HepG2 (cell line): ENCODE measurements at regions not wholly inside any gene's neighbourhood (a gene's known extent, or its start where the extent isn't known, plus 50 kb on each side); places are given as distances from the start of the nearest gene placed in this dataset.

Experiments used
- ATAC-seq: fragments of 200-7000 bp; cut with Tn5 transposase; 3 replicates; pipeline ENCODE4 v1.9.1; 2020; ENCODE audit warnings: mild to moderate bottlenecking, moderate library complexity
- BruUV-seq: library from RNA; stranded (reverse); fragments of 400-500 nt; replicated peaks from 2 replicates; lab custom pipeline; 2021; lab: Mats Ljungman, UMichigan
- CTCF ChIA-PET: fragments of 300-600 bp; formaldehyde crosslinking; extraction: SDS; loops from one replicate; lab custom pipeline; 2021; ENCODE audit warnings: low total read pairs, inconsistent platforms, low intra/inter-chr PET ratio; lab: Yijun Ruan, JAX
- POLR2A ChIA-PET: fragments of 350-600 bp; sonication (Branson Sonifier 250); formaldehyde crosslinking; loops from one replicate; lab custom pipeline; 2020; ENCODE audit warnings: antibody characterized with exemption, inconsistent platforms; lab: Yijun Ruan, JAX
- DNase-seq: peaks from one replicate; pipeline ENCODE4 v3.0.0-alpha.2; 2015; ENCODE audit warnings: low spot score
- FAIRE-seq: peaks from 3 replicates; lab custom pipeline; 2011; peaks lifted over from hg19 to GRCh38; lab: Jason Lieb, UNC
- H2AFZ ChIP-seq: one replicate; pipeline ENCODE4 v1.6.1; 2011; ENCODE audit warnings: low read length, inconsistent platforms
- H3K27ac ChIP-seq: fragments of 300-600 bp; 3 replicates; pipeline ENCODE4 v1.8.0; 2011; ENCODE audit warnings: mixed run types, mild to moderate bottlenecking, mixed read lengths, low read length, inconsistent platforms; ENCODE audit not compliant: insufficient read depth; ENCODE audit errors: extremely low read length
- H3K27me3 ChIP-seq, 2 experiments: fragments of 200-600 bp in 1 of 2; 2 replicates in 1 of 2; 3 replicates in 1 of 2; pipeline versions ENCODE4 v1.6.0 to v1.8.0; 2011; ENCODE audit warnings: low read length in 2 of 2, mild to moderate bottlenecking in 2 of 2, moderate library complexity in 2 of 2, inconsistent platforms in 1 of 2; ENCODE audit not compliant: insufficient read depth in 2 of 2, control insufficient read depth in 1 of 2
- H3K36me3 ChIP-seq, 2 experiments: fragments of 200-600 bp in 1 of 2; replicated peaks in 1 of 2; 2 replicates in 1 of 2; 3 replicates in 1 of 2; pipeline versions ENCODE4 v1.5.1 to v1.8.0; 2011; ENCODE audit warnings: low read length in 2 of 2, inconsistent platforms in 1 of 2; ENCODE audit not compliant: insufficient read depth in 2 of 2, control insufficient read depth in 1 of 2
- H3K4me1 ChIP-seq: 2 replicates; pipeline ENCODE4 v1.5.1; 2012; ENCODE audit warnings: low read length, inconsistent platforms; ENCODE audit not compliant: insufficient read depth
- H3K4me2 ChIP-seq: 2 replicates; pipeline ENCODE4 v1.6.0; 2011; ENCODE audit warnings: low read depth, low read length, inconsistent platforms
- H3K4me3 ChIP-seq, 3 experiments: fragments of 200-600 bp in 1 of 3; sonication (generic), shearing (Covaris generic) in 1 of 3; replicated peaks in 1 of 3; 2 replicates each; pipeline ENCODE4 v1.5.1; 2011 to 2016; ENCODE audit warnings: low read length in 3 of 3, inconsistent platforms in 2 of 3, low read depth in 2 of 3, mild to moderate bottlenecking in 2 of 3, control low read depth in 1 of 3, mixed read lengths in 1 of 3; ENCODE audit not compliant: insufficient read depth in 1 of 3
- H3K79me2 ChIP-seq: one replicate; pipeline ENCODE4 v1.6.1; 2011; ENCODE audit warnings: low read length, inconsistent platforms; ENCODE audit not compliant: insufficient read depth
- H3K9ac ChIP-seq: 2 replicates; pipeline ENCODE4 v1.6.0; 2011; ENCODE audit warnings: mild to moderate bottlenecking, low read depth, low read length, inconsistent platforms; ENCODE audit not compliant: insufficient read depth
- H3K9me3 ChIP-seq: 2 replicates; pipeline ENCODE4 v1.5.1; 2012; ENCODE audit warnings: mild to moderate bottlenecking, low read length
- H4K20me1 ChIP-seq: 2 replicates; pipeline ENCODE4 v1.6.0; 2011; ENCODE audit warnings: inconsistent platforms, mild to moderate bottlenecking, low read length, moderate library complexity; ENCODE audit not compliant: insufficient read depth
- NR2C2 ChIP-seq: sonication (generic); formaldehyde crosslinking; IDR thresholded peaks from 2 replicates; pipeline ENCODE4 v1.4.0; 2020; ENCODE audit warnings: missing genetic modification reagents, mild to moderate bottlenecking, moderate library complexity, borderline replicate concordance
- NR3C1 ChIP-seq: sonication (generic); formaldehyde crosslinking; IDR thresholded peaks from 2 replicates; pipeline ENCODE4 v1.4.0; 2020; ENCODE audit warnings: missing genetic modification reagents
- SATB2 ChIP-seq: sonication (generic); formaldehyde crosslinking; IDR thresholded peaks from 2 replicates; pipeline ENCODE4 v1.5.0; 2020; ENCODE audit warnings: missing genetic modification reagents
- STAG1 ChIP-seq: sonication (generic); formaldehyde crosslinking; IDR thresholded peaks from 2 replicates; pipeline ENCODE4 v1.4.0; 2020; ENCODE audit warnings: missing genetic modification reagents
- STAT5B ChIP-seq: sonication (generic); formaldehyde crosslinking; IDR thresholded peaks from 2 replicates; pipeline ENCODE4 v1.4.0; 2020; ENCODE audit warnings: missing genetic modification reagents
- XRCC5 ChIP-seq: fragments of 200-400 bp; formaldehyde crosslinking; optimal IDR thresholded peaks from 2 replicates; pipeline ENCODE3; 2017; ENCODE audit warnings: mild to moderate bottlenecking, low read length
- ZBTB20 ChIP-seq: sonication (generic); formaldehyde crosslinking; IDR thresholded peaks from 2 replicates; pipeline ENCODE4 v1.8.1; 2023; ENCODE audit warnings: missing genetic modification reagents, low read depth, mild to moderate bottlenecking, borderline replicate concordance
- ZFP1 ChIP-seq: IDR thresholded peaks from 2 replicates; pipeline ENCODE4 v1.6.1; 2016
- ZNF329 ChIP-seq: sonication (generic); formaldehyde crosslinking; IDR thresholded peaks from 2 replicates; pipeline ENCODE4 v1.9.0; 2021; ENCODE audit warnings: low read depth, mild to moderate bottlenecking, missing genetic modification reagents
- ZNF616 ChIP-seq: sonication (generic); formaldehyde crosslinking; IDR thresholded peaks from 2 replicates; pipeline ENCODE4 v1.5.0; 2020; ENCODE audit warnings: low read depth, mild to moderate bottlenecking, missing genetic modification reagents
- ZNF839 ChIP-seq: sonication (generic); formaldehyde crosslinking; IDR thresholded peaks from 2 replicates; pipeline ENCODE4 v1.4.0; 2020; ENCODE audit warnings: missing genetic modification reagents, mild to moderate bottlenecking, borderline replicate concordance
- WGBS: methylation state at CpG from one replicate; pipeline ENCODE4 v1.1.6; 2017; ENCODE audit warnings: low lambda C conversion rate; 5-methylcytosine and 5-hydroxymethylcytosine counted together
- in situ Hi-C: cut with HindIII; loops from 2 replicates; pipeline ENCODE4 v1.10.0; 2017; ENCODE audit warnings: low pct_unique_long_range_greater_than_20kb; ENCODE audit not compliant: extremely low pct_ligation_motif_present
- intact Hi-C: fragments of 100-400 bp; cut with micrococcal nuclease; formaldehyde crosslinking; loops from one replicate; pipeline ENCODE4 v1.10.0; 2022; ENCODE audit not compliant: unreplicated experiment
- TF ChIP-seq, protein P1 (sequence below): fragments of 450-650 bp; IDR thresholded peaks from 2 replicates; pipeline ENCODE4 v1.6.1; 2016
- TF ChIP-seq, protein P2 (sequence below), 2 experiments: IDR thresholded peaks; 2 replicates each; pipeline ENCODE4 v1.6.1; 2011 to 2012; ENCODE audit warnings: low read length in 2 of 2, borderline replicate concordance in 1 of 2, low read depth in 1 of 2, mild to moderate bottlenecking in 1 of 2, moderate library complexity in 1 of 2

- POLR2A ChIA-PET, result no interaction called here
- Histone ChIP-seq H2AFZ (no peak overlapping the region), H3K36me3 (no peaks in the 10 kb centered on the region), H3K27me3 (no peaks in the 10 kb centered on the region), H3K9me3 (no peaks in the 10 kb centered on the region), H3K9ac (no peak overlapping the region), H3K4me1 (peaks cover 14% of the 10 kb centered on the region; the same call in 1 of the 2 replicates), H3K4me2 (no peak overlapping the region), H3K4me3 (no peak overlapping the region), H4K20me1 (no peaks in the 10 kb centered on the region), H3K79me2 (no peaks in the 10 kb centered on the region), H3K27ac (no peak overlapping the region)
- TF ChIP-seq NR2C2 (CRISPR knock-in tag), result no peak
- TF ChIP-seq, protein P1, sequence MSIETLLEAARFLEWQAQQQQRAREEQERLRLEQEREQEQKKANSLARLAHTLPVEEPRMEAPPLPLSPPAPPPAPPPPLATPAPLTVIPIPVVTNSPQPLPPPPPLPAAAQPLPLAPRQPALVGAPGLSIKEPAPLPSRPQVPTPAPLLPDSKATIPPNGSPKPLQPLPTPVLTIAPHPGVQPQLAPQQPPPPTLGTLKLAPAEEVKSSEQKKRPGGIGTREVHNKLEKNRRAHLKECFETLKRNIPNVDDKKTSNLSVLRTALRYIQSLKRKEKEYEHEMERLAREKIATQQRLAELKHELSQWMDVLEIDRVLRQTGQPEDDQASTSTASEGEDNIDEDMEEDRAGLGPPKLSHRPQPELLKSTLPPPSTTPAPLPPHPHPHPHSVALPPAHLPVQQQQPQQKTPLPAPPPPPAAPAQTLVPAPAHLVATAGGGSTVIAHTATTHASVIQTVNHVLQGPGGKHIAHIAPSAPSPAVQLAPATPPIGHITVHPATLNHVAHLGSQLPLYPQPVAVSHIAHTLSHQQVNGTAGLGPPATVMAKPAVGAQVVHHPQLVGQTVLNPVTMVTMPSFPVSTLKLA, result peak; percentile 57; the same call in 1 of the 2 replicates
- 83% methylated on average over 3 of the region's 3 CpGs for WGBS
- intact Hi-C loops (no loop called here), in situ Hi-C loops (no loop called here)
- ATAC-seq (no peak), DNase-seq (no peak), FAIRE-seq (no peak)
- no TSS peak for BruUV-seq
- CTCF ChIA-PET, result no interaction called here
These were observed 53.4 kb upstream of the PRKACB start for GRCh38 chr1:84090447-84091245.

- POLR2A ChIA-PET, result no interaction called here
- H3K4me2 ChIP-seq, result no peak overlapping the region
- BruUV-seq, result no TSS peak
- TF ChIP-seq ZBTB20 (CRISPR knock-in tag), result no peak
- no peak for TF ChIP-seq XRCC5
- TF ChIP-seq STAT5B (CRISPR knock-in tag), result no peak
- TF ChIP-seq, protein P2, sequence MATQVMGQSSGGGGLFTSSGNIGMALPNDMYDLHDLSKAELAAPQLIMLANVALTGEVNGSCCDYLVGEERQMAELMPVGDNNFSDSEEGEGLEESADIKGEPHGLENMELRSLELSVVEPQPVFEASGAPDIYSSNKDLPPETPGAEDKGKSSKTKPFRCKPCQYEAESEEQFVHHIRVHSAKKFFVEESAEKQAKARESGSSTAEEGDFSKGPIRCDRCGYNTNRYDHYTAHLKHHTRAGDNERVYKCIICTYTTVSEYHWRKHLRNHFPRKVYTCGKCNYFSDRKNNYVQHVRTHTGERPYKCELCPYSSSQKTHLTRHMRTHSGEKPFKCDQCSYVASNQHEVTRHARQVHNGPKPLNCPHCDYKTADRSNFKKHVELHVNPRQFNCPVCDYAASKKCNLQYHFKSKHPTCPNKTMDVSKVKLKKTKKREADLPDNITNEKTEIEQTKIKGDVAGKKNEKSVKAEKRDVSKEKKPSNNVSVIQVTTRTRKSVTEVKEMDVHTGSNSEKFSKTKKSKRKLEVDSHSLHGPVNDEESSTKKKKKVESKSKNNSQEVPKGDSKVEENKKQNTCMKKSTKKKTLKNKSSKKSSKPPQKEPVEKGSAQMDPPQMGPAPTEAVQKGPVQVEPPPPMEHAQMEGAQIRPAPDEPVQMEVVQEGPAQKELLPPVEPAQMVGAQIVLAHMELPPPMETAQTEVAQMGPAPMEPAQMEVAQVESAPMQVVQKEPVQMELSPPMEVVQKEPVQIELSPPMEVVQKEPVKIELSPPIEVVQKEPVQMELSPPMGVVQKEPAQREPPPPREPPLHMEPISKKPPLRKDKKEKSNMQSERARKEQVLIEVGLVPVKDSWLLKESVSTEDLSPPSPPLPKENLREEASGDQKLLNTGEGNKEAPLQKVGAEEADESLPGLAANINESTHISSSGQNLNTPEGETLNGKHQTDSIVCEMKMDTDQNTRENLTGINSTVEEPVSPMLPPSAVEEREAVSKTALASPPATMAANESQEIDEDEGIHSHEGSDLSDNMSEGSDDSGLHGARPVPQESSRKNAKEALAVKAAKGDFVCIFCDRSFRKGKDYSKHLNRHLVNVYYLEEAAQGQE (IDR thresholded peaks at IDR 0.05; ENCODE audit: borderline replicate concordance in 1 of 2, low read depth in 1 of 2, low read length in 2 of 2), result no peak
- no peak for TF ChIP-seq ZNF839 (CRISPR knock-in tag)
- no peak for TF ChIP-seq STAG1
- no peak for TF ChIP-seq NR3C1 (CRISPR knock-in tag)
- no peak for TF ChIP-seq ZNF616 (CRISPR knock-in tag)
- TF ChIP-seq ZNF329 (CRISPR knock-in tag), result no peak
- TF ChIP-seq ZFP1 (CRISPR knock-in tag), result no peak
- no peak for TF ChIP-seq SATB2 (CRISPR knock-in tag)
These were observed 54.2 kb upstream of the PRKACB start for GRCh38 chr1:84089867-84090266.

More at GRCh38 chr1:84089867-84090266, 54.2 kb upstream of the PRKACB start:
- Histone ChIP-seq H3K27me3 (no peaks in the 10 kb centered on the region), H3K4me1 (peaks cover 14% of the 10 kb centered on the region; the same call in 1 of the 2 replicates), H3K79me2 (no peaks in the 10 kb centered on the region), H3K9me3 (no peaks in the 10 kb centered on the region), H2AFZ (no peak overlapping the region), H3K36me3 (no peaks in the 10 kb centered on the region), H3K4me3 (no peak overlapping the region), H4K20me1 (no peaks in the 10 kb centered on the region), H3K27ac (no peak overlapping the region), H3K9ac (no peak overlapping the region)
- ATAC-seq (no peak), FAIRE-seq (no peak), DNase-seq (no peak)
- CTCF ChIA-PET, result no interaction called here
- in situ Hi-C loops (no loop called here), intact Hi-C loops (loop anchor here (1.0 kb wide), 1 partner anchor 12 kb away; no protein-coding TSS in a partner anchor)
